ENCODE measurements at regions not wholly inside any gene's neighbourhood (a gene's known extent, or its start where the extent isn't known, plus 50 kb on each side); places are given as distances from the start of the nearest gene placed in this dataset.

DNA sequence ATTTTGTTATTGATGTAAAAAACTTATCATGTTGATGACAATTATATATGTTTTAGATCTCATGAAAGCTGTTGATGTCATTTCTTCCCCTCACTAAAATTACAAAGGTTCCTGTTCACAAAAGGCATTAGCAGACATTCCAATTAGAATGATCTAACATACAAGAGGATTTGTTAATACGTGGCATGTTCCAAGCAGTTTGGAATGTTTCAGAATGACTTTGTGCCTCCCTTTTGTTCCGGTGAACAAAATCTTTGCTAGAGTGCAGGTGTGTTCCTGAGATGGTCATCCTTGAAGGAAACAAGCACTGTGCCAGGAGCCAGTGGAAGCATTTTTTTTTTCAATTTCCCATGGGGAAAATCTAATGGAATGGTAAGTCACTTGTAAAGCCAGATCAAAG is 108.0 kb upstream of the KCTD3 start:
- TF ChIP-seq, protein P1, sequence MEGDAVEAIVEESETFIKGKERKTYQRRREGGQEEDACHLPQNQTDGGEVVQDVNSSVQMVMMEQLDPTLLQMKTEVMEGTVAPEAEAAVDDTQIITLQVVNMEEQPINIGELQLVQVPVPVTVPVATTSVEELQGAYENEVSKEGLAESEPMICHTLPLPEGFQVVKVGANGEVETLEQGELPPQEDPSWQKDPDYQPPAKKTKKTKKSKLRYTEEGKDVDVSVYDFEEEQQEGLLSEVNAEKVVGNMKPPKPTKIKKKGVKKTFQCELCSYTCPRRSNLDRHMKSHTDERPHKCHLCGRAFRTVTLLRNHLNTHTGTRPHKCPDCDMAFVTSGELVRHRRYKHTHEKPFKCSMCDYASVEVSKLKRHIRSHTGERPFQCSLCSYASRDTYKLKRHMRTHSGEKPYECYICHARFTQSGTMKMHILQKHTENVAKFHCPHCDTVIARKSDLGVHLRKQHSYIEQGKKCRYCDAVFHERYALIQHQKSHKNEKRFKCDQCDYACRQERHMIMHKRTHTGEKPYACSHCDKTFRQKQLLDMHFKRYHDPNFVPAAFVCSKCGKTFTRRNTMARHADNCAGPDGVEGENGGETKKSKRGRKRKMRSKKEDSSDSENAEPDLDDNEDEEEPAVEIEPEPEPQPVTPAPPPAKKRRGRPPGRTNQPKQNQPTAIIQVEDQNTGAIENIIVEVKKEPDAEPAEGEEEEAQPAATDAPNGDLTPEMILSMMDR (IDR thresholded peaks at IDR 0.05), result no peak
- TF ChIP-seq POLR2A (IDR thresholded peaks at IDR 0.05) (no peak), EP300 (IDR thresholded peaks at IDR 0.05) (no peak)

Data from tibial nerve (tissue), 4 donors.